Mesenteric fat pad (tissue), 1 donor: ENCODE measurements at regions not wholly inside any gene's neighbourhood (a gene's known extent, or its start where the extent isn't known, plus 50 kb on each side); places are given as distances from the start of the nearest gene placed in this dataset.
"Not testable (repeated sequence)": the region's sequence is repeated elsewhere in the genome, so short reads cannot be mapped to it uniquely, and the experiment has no call there.

Source experiments
- DNase-seq: peaks from one replicate; pipeline ENCODE4 v3.0.0-alpha.2; 2020; ENCODE audit warnings: low spot score
- donor health status: DM: yes; HTN: yes; CAD: no.

GRCh38 chr12:9543341-9543740 is 64.4 kb downstream of the KLRB1 start:
- not testable (repeated sequence) for DNase-seq

GRCh38 chr12:9542827-9543226 is 64.9 kb downstream of the KLRB1 start:
- DNase-seq: not testable (repeated sequence)

GRCh38 chr12:9515925-9516324 is 91.8 kb downstream of the KLRB1 start:
- not testable (repeated sequence) for DNase-seq

GRCh38 chr12:9512695-9513094 is 95.0 kb downstream of the KLRB1 start:
- not testable (repeated sequence) for DNase-seq

- not testable (repeated sequence) for DNase-seq
Observed at GRCh38 chr12:9510392-9511011, 97.2 kb downstream of the KLRB1 start.

GRCh38 chr12:9509464-9510161 is 98.1 kb downstream of the KLRB1 start:
- DNase-seq: no peak

GRCh38 chr12:9506746-9507145 is 101.0 kb downstream of the KLRB1 start:
- DNase-seq: no peak

- not testable (repeated sequence) for DNase-seq
Observed at GRCh38 chr12:9503384-9503783, 104.3 kb downstream of the KLRB1 start.

- DNase-seq: not testable (repeated sequence)
Observed at GRCh38 chr12:9502845-9503244, 104.9 kb downstream of the KLRB1 start.

GRCh38 chr12:9493325-9493724 is 114.4 kb downstream of the KLRB1 start:
- DNase-seq: not testable (repeated sequence)

- DNase-seq: not testable (repeated sequence)
Observed at GRCh38 chr12:9481289-9481688, 126.4 kb downstream of the KLRB1 start.

GRCh38 chr12:9474197-9474596 is 133.5 kb downstream of the KLRB1 start:
- not testable (repeated sequence) for DNase-seq

GRCh38 chr12:9473638-9474037 is 134.1 kb downstream of the KLRB1 start:
- DNase-seq: not testable (repeated sequence)

- not testable (repeated sequence) for DNase-seq
Observed at GRCh38 chr12:9471501-9471900, 136.2 kb downstream of the KLRB1 start.

- not testable (repeated sequence) for DNase-seq
Observed at GRCh38 chr12:9470367-9470766, 137.3 kb downstream of the KLRB1 start.

- not testable (repeated sequence) for DNase-seq
Observed at GRCh38 chr12:9469956-9470355, 137.8 kb downstream of the KLRB1 start.

GRCh38 chr12:9469463-9469862 is 138.3 kb downstream of the KLRB1 start:
- DNase-seq: not testable (repeated sequence)

GRCh38 chr12:9468998-9469397 is 138.7 kb downstream of the KLRB1 start:
- not testable (repeated sequence) for DNase-seq

- not testable (repeated sequence) for DNase-seq
Observed at GRCh38 chr12:9468144-9468543, 139.6 kb downstream of the KLRB1 start.

- DNase-seq: no peak
Observed at GRCh38 chr12:9464408-9464807, 143.3 kb downstream of the KLRB1 start.

GRCh38 chr12:9455516-9455915 is 152.2 kb downstream of the KLRB1 start:
- DNase-seq: not testable (repeated sequence)

- DNase-seq: not testable (repeated sequence)
Observed at GRCh38 chr12:9454021-9454420, 153.7 kb downstream of the KLRB1 start.

- DNase-seq: not testable (repeated sequence)
Observed at GRCh38 chr12:9450127-9450567, 157.6 kb downstream of the KLRB1 start.
